ENCODE measurements at regions not wholly inside any gene's neighbourhood (a gene's known extent, or its start where the extent isn't known, plus 50 kb on each side); places are given as distances from the start of the nearest gene placed in this dataset.
"Not testable (repeated sequence)": the region's sequence is repeated elsewhere in the genome, so short reads cannot be mapped to it uniquely, and the experiment has no call there.

DNA sequence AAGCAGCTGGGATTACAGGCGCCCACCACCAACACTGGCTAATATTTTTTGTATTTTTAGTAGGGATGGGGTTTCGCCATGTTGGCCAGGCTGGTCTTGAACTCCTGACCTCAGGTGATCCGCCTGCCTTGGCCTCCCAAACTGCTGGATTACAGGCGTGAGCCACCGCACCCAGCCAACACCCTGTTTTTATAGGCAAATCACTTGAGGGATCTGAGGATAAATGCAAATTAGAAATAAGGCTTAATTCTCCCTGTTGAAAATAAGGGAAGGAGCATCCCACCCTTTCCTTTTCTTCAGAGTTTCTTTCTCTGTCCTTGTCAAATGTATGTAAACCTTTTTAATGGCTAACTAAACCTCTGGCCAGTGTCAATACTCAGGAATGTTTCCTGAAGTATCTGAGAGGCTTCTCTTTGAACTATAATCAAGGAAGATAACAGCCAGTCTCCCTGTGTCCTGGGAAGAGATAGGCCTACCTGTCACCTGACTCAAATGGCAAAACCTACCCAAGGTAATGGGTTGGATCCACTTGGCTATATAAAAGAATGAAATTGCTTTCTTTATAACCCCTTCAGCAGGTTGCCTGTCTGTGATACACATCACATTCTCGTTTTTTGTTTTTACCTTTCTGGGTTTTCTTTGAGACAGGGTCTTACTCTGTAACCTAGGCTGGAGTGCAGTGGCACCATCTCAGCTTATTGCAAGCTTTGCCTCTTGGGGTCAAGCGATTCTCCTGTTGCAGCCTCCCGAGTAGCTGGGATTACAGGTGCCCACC is 64.5 kb upstream of the TNFAIP3 start:
- no peak for DNase-seq (ENCODE audit: low read depth, low spot score)

DNA sequence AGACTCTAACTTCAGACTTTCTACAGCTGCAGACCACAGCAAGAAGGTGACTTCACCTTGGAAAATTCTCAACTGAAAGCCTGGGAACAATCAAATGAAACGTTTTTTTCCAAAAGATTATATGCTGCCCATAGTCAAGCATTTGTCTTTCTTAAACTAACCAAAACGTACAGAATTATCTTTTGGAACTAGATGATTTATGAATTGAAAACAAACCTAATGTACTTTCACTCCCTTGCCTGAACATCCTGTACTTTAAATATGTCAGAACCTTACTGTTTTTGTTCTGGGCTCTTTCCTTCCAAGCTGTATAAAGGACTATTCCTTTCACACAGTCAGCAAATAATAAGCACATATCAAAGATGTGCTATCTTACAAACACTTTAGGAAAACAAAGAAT is 62.4 kb upstream of the TNFAIP3 start:
- DNase-seq (ENCODE audit: low read depth, low spot score): no peak

DNA sequence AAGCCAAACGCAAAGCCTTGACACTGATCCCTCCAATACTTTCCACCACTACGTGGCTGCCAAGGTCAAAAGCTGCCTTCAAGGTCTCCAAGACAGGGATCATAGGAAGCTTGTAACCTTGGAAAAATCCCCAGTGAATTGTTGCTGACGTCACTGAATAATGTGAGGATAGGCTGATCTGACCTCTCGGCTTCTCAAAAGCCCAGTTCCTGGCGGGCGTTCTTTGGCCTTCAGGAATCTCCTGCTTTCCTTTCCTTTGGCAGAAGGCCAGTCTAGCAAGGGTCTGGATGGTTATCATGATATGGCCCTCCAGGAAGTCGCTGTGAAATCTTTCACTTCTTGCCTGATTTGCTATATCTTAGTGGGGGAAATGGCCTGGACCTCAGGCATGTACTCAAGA is 61.4 kb upstream of the TNFAIP3 start:
- DNase-seq (ENCODE audit: low read depth, low spot score): no peak

DNA sequence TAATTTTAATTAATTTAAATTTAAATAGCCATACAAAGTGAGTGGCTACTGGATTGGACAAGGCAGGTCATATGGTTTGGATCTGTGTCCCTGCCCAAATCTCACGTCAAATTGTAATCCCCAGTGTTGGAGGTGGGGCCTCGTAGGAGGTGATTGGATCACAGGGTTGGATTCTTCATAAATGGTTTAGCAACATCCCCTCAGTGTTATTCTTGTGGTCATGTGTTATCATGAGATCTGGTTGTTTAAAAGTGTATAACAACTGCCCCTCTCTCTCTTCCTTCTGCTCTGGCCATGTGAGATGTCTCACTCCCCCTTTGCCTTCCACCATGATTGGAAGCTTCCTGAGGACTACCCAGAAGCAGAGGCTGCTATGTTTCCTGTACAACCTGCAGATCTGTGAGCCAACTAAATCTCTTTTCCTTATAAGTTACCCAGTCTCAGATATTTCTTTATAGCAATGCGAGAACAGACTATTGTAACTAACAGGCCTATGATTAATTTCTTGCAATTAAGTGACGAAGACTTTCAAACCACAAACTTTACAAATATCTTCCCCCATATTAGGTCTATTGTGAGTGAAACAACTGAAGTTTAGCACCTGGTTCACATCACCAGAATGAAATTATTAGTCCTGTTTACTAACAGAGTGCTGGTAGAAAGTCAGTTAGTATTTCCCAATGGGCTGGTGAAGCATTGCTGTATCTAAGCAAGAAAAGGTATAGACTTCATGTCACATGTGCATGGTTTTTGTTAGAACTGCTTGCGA is 60.0 kb upstream of the TNFAIP3 start:
- DNase-seq (ENCODE audit: low read depth, low spot score): no peak

DNA sequence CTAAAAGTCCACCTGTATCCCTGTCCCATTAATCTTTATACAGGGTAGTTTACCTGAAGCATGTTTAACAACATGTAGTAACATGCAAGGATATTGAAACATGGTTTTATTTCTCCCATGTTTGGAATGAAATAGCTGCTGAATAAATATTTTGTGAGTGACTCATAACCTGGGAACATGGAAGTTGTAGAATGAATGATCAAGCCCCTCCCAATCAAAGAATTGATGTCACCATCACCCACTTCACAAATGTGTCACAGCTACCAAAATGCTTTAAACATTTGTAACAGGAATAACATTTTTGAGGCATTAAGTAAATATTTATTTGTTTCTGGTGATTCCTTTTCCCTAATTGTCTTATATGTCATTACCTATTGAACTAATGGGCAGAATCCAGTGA is 58.9 kb upstream of the TNFAIP3 start:
- no peak for DNase-seq (ENCODE audit: low read depth, low spot score)

DNA sequence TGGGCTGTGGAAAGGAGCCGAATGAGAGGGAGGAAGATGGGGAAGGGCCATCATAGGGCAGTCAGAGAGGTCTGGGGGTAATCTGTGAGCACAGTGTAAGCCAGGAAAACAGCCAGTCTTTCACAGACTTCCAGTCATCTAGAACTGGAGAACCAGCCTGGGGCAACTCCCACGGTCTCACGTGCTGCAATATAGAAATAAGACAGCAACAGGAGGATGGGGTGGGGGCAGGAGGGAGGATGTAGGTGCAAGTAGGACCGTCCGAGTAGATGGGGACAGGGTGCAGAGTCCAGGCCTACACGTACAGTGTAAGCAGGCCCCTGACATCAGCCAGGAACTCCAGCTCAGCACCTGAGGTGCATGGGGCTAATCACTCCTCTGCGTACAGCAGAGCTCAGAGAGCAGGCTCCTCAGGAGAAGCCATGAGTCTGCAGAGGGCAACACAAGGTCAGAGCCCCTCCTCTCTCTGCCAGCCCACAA is 58.2 kb upstream of the TNFAIP3 start:
- DNase-seq (ENCODE audit: low read depth, low spot score): no peak

DNA sequence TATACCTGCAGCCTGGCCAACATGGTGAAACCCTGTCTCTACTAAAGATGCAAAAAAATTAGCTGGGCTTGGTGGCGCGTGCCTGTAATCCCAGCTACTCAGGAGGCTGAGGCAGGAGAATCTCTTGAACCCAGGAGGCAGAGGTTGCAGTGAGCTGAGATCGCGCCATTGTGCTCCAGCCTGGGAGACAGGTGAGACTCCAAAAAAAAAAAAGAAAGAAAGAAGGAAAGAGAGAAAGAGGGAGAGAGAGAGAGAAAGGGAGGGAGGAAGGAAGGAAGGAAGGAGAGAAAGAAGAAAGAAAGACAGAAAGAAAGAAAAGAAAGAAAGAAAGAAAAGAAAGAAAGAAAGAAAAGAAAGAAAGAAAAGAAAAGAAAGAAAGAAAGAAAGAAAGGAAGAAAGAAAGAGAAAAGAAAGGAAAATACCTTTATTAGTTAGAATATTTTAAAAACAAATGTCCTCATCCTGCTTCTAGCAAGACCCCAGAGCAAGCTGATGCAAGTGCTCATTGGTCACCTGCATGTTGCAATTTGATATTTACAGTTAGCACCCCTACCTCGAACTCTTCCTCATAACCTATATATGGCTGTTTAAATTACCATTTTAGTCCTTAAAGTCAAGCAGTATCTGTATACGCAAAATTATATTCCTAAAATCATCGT is 57.0 kb upstream of the TNFAIP3 start:
- not testable (repeated sequence) for DNase-seq (ENCODE audit: low read depth, low spot score)

DNA sequence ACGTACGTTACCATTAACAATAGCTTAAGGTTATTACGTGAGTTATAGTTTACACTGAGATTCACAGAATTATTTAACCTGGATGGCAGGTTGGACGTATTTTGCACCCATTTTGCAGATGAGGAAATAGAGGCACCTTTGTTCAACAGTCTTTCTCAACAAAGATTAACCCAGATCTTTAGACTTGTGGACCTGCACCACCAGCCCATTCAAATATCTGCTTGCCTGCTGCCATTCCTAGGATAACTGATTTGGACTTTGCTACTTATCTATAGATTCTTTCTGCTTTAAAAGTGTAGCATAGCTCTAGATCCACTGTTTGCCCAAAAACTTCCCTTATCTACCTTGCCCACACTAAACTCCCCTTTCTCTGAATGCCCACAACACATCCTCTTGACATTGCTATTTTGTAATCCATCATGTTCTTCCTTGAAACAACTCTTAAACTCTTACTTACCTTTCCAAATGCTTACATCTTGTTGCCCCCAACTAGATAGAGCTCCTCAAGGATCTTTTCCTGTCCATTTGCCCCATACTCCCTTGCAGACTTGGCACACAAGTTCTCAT is 56.4 kb upstream of the TNFAIP3 start:
- DNase-seq (ENCODE audit: low read depth, low spot score): no peak

DNA sequence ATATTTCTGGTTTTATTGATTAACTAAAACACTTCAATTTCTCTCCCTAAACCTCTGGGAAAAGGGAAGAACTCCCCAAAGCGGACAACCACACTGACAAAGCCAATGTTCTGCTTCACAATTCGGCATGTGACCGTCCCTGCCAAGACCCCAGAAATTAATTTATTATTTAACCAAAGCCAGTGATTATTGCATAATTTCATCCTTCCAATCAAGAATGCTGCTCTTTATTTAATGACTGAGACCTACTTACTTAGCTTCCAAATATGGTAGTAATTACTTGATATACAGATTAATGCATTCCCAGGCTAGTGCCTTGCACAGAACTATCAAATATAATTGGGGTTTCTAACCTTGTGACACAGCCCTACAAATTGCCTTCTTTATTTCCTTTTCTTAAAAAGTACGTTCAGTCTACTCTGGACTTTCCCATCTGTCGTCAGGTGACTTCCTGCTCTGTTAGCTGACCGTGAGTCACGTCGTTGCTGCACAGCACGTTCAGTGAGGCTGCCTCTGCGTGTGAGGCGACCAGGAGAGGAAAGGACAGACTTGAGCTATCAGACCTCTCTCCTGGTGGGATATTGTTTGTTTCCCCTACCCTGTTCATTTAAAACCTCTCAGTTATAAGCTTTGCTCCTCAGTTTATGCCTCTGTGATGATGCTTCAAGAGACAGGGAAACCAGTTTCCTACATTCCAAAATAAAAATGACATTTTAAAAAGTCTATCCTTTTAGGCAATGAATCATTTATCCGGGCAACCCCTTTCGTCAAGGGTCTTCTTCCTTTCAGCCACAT is 55.7 kb upstream of the TNFAIP3 start:
- DNase-seq (ENCODE audit: low read depth, low spot score): peak; percentile 38

DNA sequence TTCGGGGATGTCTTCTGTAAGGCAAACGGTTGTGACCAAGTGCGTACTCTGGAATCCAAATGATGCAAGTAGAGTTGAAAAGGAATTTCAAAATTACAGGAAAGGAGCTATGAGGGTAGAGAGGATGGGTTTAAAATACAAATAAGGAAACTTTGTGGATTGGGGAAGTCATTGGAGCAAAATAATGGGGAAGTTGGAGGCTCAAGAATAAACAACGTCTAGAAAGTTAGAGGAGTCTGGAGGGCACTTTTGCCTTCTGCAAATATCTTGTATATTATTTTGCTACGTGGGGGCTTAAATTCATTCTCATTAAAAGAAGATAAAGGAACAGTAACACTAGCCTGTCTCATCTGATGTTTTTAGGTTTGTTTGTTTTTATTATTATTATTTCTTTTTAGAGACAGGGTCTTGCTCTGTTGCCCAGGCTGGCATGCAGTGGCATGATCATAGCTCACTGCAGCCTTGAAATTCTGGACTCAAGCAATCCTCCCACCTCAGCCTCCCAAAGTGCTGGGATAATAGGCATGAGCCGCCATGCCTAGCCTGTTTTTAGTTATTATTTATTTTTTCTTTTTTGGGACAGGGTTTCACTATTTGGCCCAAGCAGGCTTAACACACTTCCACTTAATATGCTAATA is 55.0 kb upstream of the TNFAIP3 start:
- DNase-seq (ENCODE audit: low read depth, low spot score): no peak

DNA sequence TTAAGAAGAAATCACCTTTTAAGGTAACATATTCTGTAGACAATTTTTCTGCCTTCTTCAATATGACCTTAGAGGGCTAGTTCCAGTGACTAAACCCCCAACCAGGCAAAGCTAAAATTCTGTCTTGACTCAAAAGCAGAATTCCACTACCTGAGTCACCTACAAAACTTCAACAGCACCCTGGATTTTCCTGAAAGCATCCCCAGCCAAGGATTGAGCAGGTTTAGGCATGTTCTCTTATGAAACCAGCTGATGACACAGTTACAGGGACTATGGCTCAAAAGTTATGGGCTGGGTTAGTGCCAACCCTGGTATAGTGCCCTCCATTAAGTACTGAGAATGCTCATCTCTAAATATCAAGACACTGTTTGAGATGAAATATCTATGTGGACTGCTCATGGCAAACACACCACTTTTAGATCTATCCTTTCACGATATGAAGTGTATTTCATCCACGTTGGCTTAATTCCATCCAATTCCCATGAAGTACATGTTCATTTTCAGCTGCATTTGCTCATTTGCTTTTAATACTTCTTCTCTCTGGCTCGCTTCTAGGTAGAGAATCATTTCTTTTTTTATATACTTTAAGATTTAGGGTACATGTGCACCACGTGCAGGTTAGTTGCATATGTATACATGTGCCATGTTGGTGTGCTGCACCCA is 53.6 kb upstream of the TNFAIP3 start:
- no peak for DNase-seq (ENCODE audit: low read depth, low spot score)

DNA sequence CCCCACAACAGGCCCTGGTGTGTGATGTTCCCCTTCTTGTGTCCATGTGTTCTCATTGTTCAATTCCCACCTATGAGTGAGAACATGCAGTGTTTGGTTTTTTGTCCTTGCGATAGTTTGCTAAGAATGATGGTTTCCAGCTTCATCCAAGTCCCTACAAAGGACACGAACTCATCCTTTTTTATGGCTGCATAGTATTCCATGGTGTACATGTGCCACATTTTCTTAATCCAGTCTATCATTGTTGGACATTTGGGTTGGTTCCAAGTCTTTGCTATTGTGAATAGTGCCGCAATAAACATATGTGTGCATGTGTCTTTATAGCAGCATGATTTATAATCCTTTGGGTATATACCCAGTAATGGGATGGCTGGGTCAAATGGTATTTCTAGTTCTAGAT is 53.0 kb upstream of the TNFAIP3 start:
- DNase-seq (ENCODE audit: low read depth, low spot score): not testable (repeated sequence)

DNA sequence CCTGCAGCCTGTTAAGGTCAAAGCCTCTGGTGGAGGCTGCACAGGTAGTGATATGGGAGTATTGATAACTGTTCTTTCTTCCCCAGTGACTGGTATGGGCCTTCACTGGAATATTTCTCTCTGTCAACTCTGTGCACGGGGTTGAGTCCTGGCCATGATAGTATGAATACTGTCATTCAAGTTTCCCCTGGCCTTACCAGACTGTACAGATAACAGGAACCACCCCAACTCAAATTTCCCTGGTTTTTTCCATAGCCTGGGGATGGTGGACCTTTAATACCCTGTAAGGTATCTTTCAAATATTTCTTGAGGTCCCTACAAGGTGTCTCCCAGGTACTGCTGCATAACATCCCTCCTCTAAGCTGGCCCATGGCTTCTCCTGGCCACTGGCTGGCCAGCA is 51.4 kb upstream of the TNFAIP3 start:
- DNase-seq (ENCODE audit: low read depth, low spot score): no peak

DNA sequence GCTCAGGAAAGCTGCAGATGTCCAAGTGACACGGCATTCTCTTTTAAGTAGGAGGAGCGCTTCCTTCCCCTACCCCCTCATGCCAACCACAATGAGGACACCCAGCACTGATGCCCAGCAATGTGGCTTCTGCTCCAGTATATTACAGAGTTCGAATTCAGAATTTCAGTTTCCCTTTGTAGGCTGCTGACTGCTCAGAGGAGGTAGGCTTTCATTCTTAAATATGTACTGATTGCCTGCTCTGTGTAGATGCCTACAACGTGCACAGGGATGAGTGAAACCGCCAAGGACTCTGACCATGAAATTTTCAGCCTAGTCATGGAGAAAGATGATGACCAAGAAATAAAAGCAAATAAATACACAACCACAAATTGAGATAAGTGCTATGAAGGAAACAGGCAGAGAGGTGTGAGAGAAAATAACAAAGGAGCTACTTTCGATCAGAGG is 50.9 kb upstream of the TNFAIP3 start:
- no peak for DNase-seq (ENCODE audit: low read depth, low spot score)

DNA sequence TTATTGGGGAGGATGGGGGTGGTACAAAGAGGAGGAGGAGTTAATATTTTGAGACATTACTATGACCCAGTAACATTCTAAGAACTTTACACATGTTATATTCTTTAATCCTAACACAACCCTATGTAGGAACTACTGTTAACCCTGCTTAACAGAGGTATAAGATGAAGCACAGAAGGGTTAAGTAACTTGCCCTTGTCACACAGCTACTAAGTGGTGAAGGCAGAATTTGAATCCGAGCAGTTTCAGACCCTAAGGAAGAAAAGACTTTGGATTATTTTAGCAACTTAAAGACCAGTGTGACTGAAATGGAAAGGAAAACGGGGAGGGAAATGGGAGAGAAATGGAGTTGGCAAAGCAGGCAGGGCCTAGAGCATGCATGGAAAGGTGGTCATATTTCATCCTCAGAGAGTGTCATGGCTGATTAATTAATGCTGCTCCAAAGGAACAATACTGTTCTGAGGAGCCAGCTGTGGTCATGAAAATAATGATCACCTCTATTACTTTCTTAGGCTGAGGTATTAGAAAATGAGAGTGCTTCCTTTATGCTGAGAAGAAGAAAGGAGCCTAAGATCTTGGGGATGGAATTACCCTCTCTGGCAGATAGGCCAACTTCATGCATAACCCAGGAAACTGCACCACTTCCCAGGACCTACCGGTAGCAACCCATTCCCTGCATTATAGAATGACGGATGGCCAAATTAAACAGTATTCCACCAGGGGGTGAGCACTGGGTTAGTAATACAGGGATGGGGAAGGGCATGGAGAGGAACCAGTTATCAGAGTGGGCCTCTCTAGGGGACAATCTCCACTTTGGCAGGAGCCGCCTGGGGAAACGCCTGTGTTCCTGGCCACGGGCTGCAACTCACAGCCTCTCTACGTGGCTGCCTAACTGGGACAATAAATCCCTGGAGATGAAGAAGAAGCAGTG is 50.1 kb upstream of the TNFAIP3 start:
- no peak for DNase-seq (ENCODE audit: low read depth, low spot score)

Measured in brain pericyte (primary cell).